Panc1 (cell line): ENCODE measurements at regions not wholly inside any gene's neighbourhood (a gene's known extent, or its start where the extent isn't known, plus 50 kb on each side); places are given as distances from the start of the nearest gene placed in this dataset.

Source experiments
- ATAC-seq: fragments of 200-7000 bp; cut with Tn5 transposase; 2 replicates; pipeline ENCODE4 v1.9.1; 2020; ENCODE audit warnings: mild to moderate bottlenecking, moderate library complexity
- BruUV-seq: library from RNA; stranded (reverse); fragments of 400-500 nt; replicated peaks from 2 replicates; lab custom pipeline; 2021; lab: Mats Ljungman, UMichigan
- CTCF ChIA-PET: fragments of 300-600 bp; sonication (Branson Sonifier 250); formaldehyde crosslinking; loops from one replicate; lab custom pipeline; 2022; ENCODE audit warnings: antibody characterized with exemption; lab: Charles Lee
- POLR2A ChIA-PET: fragments of 300-600 bp; sonication (Branson Sonifier 250); formaldehyde crosslinking; loops from one replicate; lab custom pipeline; 2022; ENCODE audit warnings: antibody characterized with exemption; lab: Charles Lee
- DNase-seq: peaks from one replicate; pipeline ENCODE4 v3.0.0-alpha.2; 2010; ENCODE audit warnings: low read depth, low spot score
- H3K27ac ChIP-seq: 2 replicates; pipeline ENCODE4 v1.5.1; 2011; ENCODE audit warnings: mild to moderate bottlenecking, low read length, inconsistent platforms
- H3K27me3 ChIP-seq: fragments of 200-500 bp; sonication (Bioruptor generic); 2 replicates; pipeline ENCODE4 v1.6.0; 2014; ENCODE audit warnings: low read length, inconsistent platforms; ENCODE audit not compliant: control insufficient read depth, insufficient read depth
- H3K36me3 ChIP-seq: fragments of 200-500 bp; sonication (Bioruptor generic); 2 replicates; pipeline ENCODE4 v1.5.1; 2014; ENCODE audit warnings: inconsistent platforms, mild to moderate bottlenecking, low read length, moderate library complexity; ENCODE audit not compliant: control insufficient read depth, insufficient read depth
- H3K4me1 ChIP-seq: 2 replicates; pipeline ENCODE4 v1.5.1; 2011; ENCODE audit warnings: inconsistent platforms, mild to moderate bottlenecking, low read length, moderate library complexity; ENCODE audit not compliant: control insufficient read depth, insufficient read depth
- H3K4me3 ChIP-seq, 2 experiments: 2 replicates each; pipeline ENCODE4 v1.5.1; 2011 to 2012; ENCODE audit warnings: low read depth in 2 of 2, low read length in 2 of 2, mild to moderate bottlenecking in 2 of 2, inconsistent platforms in 1 of 2, moderate library complexity in 1 of 2
- H3K9me3 ChIP-seq: fragments of 200-500 bp; sonication (Bioruptor generic); 2 replicates; pipeline ENCODE4 v1.5.1; 2014; ENCODE audit warnings: low read depth, mild to moderate bottlenecking, inconsistent platforms, low read length, moderate library complexity; ENCODE audit not compliant: control insufficient read depth, insufficient read depth
- CTCF ChIP-seq: fragments of 450-650 bp; IDR thresholded peaks from 2 replicates; pipeline ENCODE4 v1.5.1; 2017; ENCODE audit warnings: mild to moderate bottlenecking
- POLR2AphosphoS5 ChIP-seq: IDR thresholded peaks from 2 replicates; pipeline ENCODE4 v1.6.1; 2012; ENCODE audit warnings: mild to moderate bottlenecking, low read depth, low read length, moderate library complexity
- REST ChIP-seq, 2 experiments: IDR thresholded peaks; 2 replicates each; pipeline ENCODE4 v1.6.1; 2011 to 2012; ENCODE audit warnings: low read depth in 2 of 2, control low read depth in 1 of 2, low read length in 1 of 2, mild to moderate bottlenecking in 1 of 2, moderate library complexity in 1 of 2; ENCODE audit not compliant: insufficient read depth in 1 of 2
- SIN3A ChIP-seq: IDR thresholded peaks from 2 replicates; pipeline ENCODE4 v1.6.1; 2012; ENCODE audit warnings: low read depth, mild to moderate bottlenecking, low read length, moderate library complexity, borderline replicate concordance; ENCODE audit not compliant: insufficient read depth
- TCF7L2 ChIP-seq: IDR thresholded peaks from 2 replicates; pipeline ENCODE4 v1.6.1; 2011; ENCODE audit warnings: mild to moderate bottlenecking, low read depth, low read length, inconsistent platforms
- in situ Hi-C: cut with HindIII; loops from 2 replicates; pipeline ENCODE4 v1.10.0; 2016; ENCODE audit warnings: low sequenced_read_pairs, low pct_unique_long_range_greater_than_20kb
- intact Hi-C: fragments of 100-400 bp; cut with micrococcal nuclease; formaldehyde crosslinking; loops from one replicate; pipeline ENCODE4 v1.10.0; 2022; ENCODE audit not compliant: unreplicated experiment

DNA sequence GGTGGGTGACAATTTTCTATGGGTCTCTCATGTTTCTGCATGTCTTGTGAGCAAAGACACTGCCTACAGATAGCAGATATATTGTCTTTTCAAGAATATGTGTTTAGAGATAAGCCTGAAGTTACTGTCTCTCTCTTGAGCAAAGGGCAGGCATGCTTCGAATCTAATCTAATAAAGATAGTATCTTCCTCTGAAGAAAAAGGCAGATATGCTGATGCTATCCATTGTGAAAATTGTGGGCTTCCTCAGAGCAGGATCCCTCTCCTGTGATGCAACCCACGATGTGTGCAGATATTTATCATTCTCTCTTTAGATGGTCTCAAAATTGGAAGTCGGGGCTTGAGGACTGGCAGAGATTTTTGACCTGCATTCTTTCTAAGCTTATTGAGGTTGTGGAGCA, 187.0 kb downstream of the DACT1 start:
- no peaks in the 10 kb centered on the region for H3K36me3 ChIP-seq
- no peak overlapping the region for H3K4me3 ChIP-seq
- ATAC-seq (no peak), DNase-seq (no peak)
- ChIA-PET CTCF (no interaction called here), POLR2A (no interaction called here)
- no peaks in the 10 kb centered on the region for H3K4me1 ChIP-seq
- in situ Hi-C loops (no loop called here), intact Hi-C loops (loop anchor here (5.0 kb wide), 1 partner anchor 322 kb away; no protein-coding TSS in a partner anchor)
- no peak overlapping the region for H3K27ac ChIP-seq
- H3K27me3 ChIP-seq = no peaks in the 10 kb centered on the region
- H3K9me3 ChIP-seq = no peaks in the 10 kb centered on the region
- TF ChIP-seq REST (IDR thresholded peaks at IDR 0.05; ENCODE audit: insufficient read depth in 1 of 2, low read depth in 2 of 2, low read length in 1 of 2) (no peak), CTCF (no peak), SIN3A (no peak), POLR2AphosphoS5 (no peak), TCF7L2 (no peak)
- BruUV-seq = no TSS peak

DNA sequence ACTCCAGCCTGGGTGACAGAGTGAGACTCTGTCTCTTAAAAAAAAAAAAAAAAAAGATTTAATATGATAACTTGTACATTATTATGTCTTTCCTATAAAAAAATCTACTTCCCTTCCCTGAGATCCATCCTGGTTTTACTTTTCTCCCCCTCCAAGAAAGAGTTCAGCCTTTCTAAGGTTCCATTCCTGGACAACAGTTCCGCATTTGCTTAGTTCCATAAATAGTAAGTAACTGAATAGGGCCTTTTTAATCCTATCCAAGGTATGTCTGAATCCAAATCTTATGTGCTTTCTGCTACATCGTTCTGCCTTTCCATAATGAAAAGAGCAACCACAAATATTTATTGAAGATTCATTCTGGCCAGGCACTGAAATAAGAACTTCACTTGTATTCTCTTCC, 187.8 kb downstream of the DACT1 start:
- no peak for DNase-seq
- ATAC-seq = no peak
- H3K4me3 ChIP-seq = no peak overlapping the region
- no peaks in the 10 kb centered on the region for H3K36me3 ChIP-seq
- H3K27ac ChIP-seq = no peak overlapping the region
- in situ Hi-C loops (no loop called here), intact Hi-C loops (loop anchor here (5.0 kb wide), 1 partner anchor 323 kb away; no protein-coding TSS in a partner anchor)
- CTCF ChIA-PET = no interaction called here
- POLR2A ChIA-PET = no interaction called here
- no peak for TF ChIP-seq TCF7L2
- TF ChIP-seq SIN3A = no peak
- TF ChIP-seq POLR2AphosphoS5 = no peak
- TF ChIP-seq REST (IDR thresholded peaks at IDR 0.05; ENCODE audit: insufficient read depth in 1 of 2, low read depth in 2 of 2, low read length in 1 of 2) = no peak
- TF ChIP-seq CTCF = no peak
- no peaks in the 10 kb centered on the region for H3K4me1 ChIP-seq
- no peaks in the 10 kb centered on the region for H3K27me3 ChIP-seq
- no TSS peak for BruUV-seq
- no peaks in the 10 kb centered on the region for H3K9me3 ChIP-seq
